ENCODE measurements at regions not wholly inside any gene's neighbourhood (a gene's known extent, or its start where the extent isn't known, plus 50 kb on each side); places are given as distances from the start of the nearest gene placed in this dataset.

DNA sequence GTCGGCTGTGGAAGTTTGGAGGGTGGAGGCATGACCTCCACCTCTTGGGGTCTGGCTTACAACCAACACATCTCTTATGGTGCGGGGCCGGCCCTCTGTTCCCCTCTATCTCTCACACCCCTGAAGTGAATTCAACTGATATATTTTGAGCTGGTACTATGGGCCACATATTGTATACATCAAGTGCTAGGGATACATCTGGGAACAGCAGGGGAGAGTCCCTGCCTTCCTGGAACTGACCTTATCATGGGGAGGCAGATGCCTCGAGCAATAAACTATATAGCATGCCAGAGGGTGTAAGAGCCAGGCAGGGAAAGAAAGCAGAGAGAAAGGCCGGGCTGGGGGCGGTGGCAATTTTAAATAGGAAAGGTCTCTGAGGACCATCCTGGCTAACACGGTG, 60.4 kb upstream of the TRPM1 start:
- DNase-seq (ENCODE audit: extremely low spot score in 2 of 2): no peak
- H3K27me3 ChIP-seq: no peaks in the 10 kb centered on the region
- TF ChIP-seq POLR2AphosphoS5 (IDR thresholded peaks at IDR 0.05; ENCODE audit: insufficient read depth in 1 of 2, low read depth in 1 of 2): no peak
- no peak for TF ChIP-seq POLR2A (IDR thresholded peaks at IDR 0.05)
- TF ChIP-seq, protein P1, sequence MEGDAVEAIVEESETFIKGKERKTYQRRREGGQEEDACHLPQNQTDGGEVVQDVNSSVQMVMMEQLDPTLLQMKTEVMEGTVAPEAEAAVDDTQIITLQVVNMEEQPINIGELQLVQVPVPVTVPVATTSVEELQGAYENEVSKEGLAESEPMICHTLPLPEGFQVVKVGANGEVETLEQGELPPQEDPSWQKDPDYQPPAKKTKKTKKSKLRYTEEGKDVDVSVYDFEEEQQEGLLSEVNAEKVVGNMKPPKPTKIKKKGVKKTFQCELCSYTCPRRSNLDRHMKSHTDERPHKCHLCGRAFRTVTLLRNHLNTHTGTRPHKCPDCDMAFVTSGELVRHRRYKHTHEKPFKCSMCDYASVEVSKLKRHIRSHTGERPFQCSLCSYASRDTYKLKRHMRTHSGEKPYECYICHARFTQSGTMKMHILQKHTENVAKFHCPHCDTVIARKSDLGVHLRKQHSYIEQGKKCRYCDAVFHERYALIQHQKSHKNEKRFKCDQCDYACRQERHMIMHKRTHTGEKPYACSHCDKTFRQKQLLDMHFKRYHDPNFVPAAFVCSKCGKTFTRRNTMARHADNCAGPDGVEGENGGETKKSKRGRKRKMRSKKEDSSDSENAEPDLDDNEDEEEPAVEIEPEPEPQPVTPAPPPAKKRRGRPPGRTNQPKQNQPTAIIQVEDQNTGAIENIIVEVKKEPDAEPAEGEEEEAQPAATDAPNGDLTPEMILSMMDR (IDR thresholded peaks at IDR 0.05): no peak
- no peaks in the 10 kb centered on the region for H3K9me3 ChIP-seq
- no peaks in the 10 kb centered on the region for H3K4me1 ChIP-seq
- H3K4me3 ChIP-seq: no peak overlapping the region
- no peaks in the 10 kb centered on the region for H3K36me3 ChIP-seq
- no peak overlapping the region for H3K27ac ChIP-seq
- intact Hi-C loops (cut with DNase I): no loop called here

DNA sequence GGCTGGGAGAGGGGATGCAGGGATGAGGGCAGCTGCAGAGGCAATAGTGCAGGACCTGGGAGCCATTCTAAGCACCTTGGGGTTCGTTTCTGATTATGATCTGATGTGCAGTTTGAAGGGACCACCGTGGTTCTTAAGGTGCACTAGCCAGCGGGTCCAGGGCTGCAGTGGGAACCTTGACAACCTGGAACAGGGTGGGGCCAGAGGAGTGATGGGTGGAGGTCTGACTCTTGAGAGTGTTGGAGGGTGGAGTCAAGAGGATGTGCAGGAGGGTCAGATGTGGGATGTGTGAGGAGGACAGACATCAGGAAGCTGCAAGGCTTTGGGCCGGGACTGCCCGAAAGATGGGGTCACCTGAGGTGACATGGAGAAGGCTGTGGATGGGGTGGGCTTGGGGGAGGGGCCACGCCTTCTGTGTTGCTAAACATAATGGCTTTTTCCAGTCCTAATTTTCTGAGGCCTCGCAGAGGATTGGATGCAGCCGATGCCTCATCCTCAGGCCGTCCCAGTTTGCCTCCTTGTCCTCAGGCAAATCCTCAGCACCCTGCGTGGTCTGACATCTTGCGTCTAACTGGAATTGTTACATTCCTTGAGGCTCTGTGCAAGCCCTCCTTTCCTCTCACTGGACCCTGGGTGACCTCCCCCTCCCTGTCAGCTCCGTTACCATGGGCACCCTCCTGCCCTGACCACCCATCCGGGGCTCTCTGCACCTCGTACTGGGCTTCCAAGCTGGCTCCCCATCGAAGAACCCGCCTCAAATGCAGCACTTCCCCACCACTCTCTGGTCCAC, 61.4 kb upstream of the TRPM1 start:
- Histone ChIP-seq H3K27ac (no peak overlapping the region), H3K9me3 (no peaks in the 10 kb centered on the region), H3K4me1 (no peaks in the 10 kb centered on the region), H3K36me3 (no peaks in the 10 kb centered on the region), H3K27me3 (no peaks in the 10 kb centered on the region), H3K4me3 (no peak overlapping the region)
- DNase-seq (ENCODE audit: extremely low spot score in 2 of 2): no peak
- TF ChIP-seq POLR2A (IDR thresholded peaks at IDR 0.05): no peak
- TF ChIP-seq, protein P1 (IDR thresholded peaks at IDR 0.05): no peak
- TF ChIP-seq POLR2AphosphoS5 (IDR thresholded peaks at IDR 0.05; ENCODE audit: insufficient read depth in 1 of 2, low read depth in 1 of 2): no peak
- intact Hi-C loops (cut with DNase I): no loop called here

DNA sequence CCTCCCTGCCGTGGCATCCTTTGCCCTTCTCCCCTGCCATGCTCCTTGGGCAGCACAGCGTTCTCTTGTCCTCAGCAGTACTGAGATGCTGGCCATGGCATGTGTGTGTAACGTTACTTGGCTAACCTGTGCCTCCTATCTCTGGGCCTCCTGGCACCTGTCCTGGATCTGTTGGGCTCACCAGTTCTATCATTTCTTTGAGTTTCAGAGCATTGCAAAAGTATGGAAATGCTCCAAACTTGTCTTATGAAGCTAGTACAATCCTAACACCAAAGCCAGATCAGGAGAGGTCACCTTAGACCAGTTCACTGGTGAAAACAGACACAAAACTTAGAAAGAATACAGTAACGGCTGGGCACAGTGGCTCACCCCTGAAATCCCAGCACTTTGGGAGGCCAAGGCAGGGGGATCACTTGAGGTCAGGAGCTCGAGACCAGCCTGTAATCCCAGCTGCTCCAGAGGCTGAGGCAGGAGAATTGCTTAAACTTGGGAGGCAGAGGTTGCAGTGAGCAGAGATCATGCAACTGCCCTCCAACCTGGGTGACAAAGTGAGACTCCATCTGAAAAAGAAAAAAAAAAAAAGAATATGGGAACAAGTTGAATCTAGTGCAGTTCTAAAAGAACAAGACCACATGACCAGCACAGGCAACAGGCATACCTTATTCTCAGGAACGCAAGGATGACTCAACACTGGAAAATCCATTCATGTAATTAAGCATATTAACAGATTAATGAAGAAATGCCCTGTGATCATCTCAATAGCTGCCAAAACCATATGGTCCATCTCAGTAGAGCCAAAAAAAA, 62.4 kb upstream of the TRPM1 start:
- no peak for DNase-seq (ENCODE audit: extremely low spot score in 2 of 2)
- intact Hi-C loops (cut with DNase I): no loop called here
- no peak overlapping the region for H3K27ac ChIP-seq

DNA sequence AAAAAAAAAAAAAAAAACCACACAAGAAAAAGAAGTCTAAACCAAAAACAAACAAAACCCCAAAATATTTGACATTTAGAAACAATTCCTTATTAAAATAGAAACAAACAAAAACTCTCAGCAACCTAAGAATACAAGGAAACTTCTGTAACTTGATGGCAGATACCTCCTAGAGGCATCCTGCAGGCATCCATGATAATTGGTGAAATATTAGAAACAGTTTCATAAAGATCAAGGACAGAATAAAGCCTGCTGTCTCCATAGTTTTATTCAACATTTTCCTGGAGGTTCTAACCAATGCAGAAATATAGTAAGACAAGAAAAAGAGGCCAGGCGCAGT, 63.0 kb upstream of the TRPM1 start:
- Histone ChIP-seq H3K27me3 (no peaks in the 10 kb centered on the region), H3K4me3 (no peak overlapping the region), H3K36me3 (no peaks in the 10 kb centered on the region), H3K4me1 (no peaks in the 10 kb centered on the region), H3K27ac (no peak overlapping the region), H3K9me3 (no peaks in the 10 kb centered on the region)
- no peak for DNase-seq (ENCODE audit: extremely low spot score in 2 of 2)
- TF ChIP-seq, protein P1 (IDR thresholded peaks at IDR 0.05): no peak
- TF ChIP-seq POLR2A (IDR thresholded peaks at IDR 0.05): no peak
- no peak for TF ChIP-seq POLR2AphosphoS5 (IDR thresholded peaks at IDR 0.05; ENCODE audit: insufficient read depth in 1 of 2, low read depth in 1 of 2)
- intact Hi-C loops (cut with DNase I): no loop called here

More for the DNA sequence above, 62.4 kb upstream of the TRPM1 start:
- Histone ChIP-seq H3K27me3 (no peaks in the 10 kb centered on the region), H3K9me3 (no peaks in the 10 kb centered on the region), H3K4me1 (no peaks in the 10 kb centered on the region), H3K36me3 (no peaks in the 10 kb centered on the region), H3K4me3 (no peak overlapping the region)
- TF ChIP-seq POLR2A (IDR thresholded peaks at IDR 0.05) (no peak), POLR2AphosphoS5 (IDR thresholded peaks at IDR 0.05; ENCODE audit: insufficient read depth in 1 of 2, low read depth in 1 of 2) (no peak)
- TF ChIP-seq, protein P1 (IDR thresholded peaks at IDR 0.05): no peak

DNA sequence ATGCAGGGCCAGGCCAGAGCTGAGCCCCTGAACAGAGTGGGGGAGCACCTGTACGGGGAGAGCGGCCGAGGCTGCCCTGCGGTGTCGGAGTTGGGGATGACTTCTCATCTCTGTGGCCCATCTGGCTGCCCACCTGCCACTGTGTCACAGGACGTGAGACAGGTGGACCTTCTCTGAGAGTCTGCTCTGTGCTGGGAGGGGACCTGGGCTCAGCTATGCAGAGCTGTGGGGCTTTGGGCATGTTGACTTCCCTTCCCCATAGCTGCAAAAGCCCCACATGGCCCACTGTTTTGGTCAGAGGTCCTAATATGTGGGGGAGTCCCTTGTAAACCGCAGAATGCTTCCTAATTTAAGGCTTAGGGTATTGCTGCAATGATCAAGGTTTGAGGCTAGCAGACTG, 68.0 kb upstream of the TRPM1 start:
- Histone ChIP-seq H3K27ac (no peak overlapping the region), H3K27me3 (no peaks in the 10 kb centered on the region), H3K9me3 (no peaks in the 10 kb centered on the region), H3K36me3 (no peaks in the 10 kb centered on the region), H3K4me1 (no peaks in the 10 kb centered on the region), H3K4me3 (no peak overlapping the region)
- intact Hi-C loops (cut with DNase I): no loop called here
- DNase-seq (ENCODE audit: extremely low spot score in 2 of 2): no peak
- TF ChIP-seq POLR2A (IDR thresholded peaks at IDR 0.05) (no peak), POLR2AphosphoS5 (IDR thresholded peaks at IDR 0.05; ENCODE audit: insufficient read depth in 1 of 2, low read depth in 1 of 2) (no peak)
- TF ChIP-seq, protein P1 (IDR thresholded peaks at IDR 0.05): no peak
